ENCODE measurements at regions not wholly inside any gene's neighbourhood (a gene's known extent, or its start where the extent isn't known, plus 50 kb on each side); places are given as distances from the start of the nearest gene placed in this dataset.

- Histone ChIP-seq H3K27ac (no peak overlapping the region; the same call in 1 of the 2 replicates), H4K20me1 (ENCODE audit: insufficient read depth) (no peaks in the 10 kb centered on the region), H3K4me1 (ENCODE audit: low read depth, poor library complexity, severe bottlenecking) (peaks cover 18% of the 10 kb centered on the region), H2AFZ (ENCODE audit: low read depth) (peak overlapping the region; percentile 36; the same call in 1 of the 2 replicates), H3K4me2 (peak overlapping the region; percentile 74), H3K27me3 (ENCODE audit: insufficient read depth, low read depth) (no peaks in the 10 kb centered on the region), H3K4me3 (IDR thresholded peaks at IDR 0.05; ENCODE audit: insufficient read depth, low read depth, low read length) (peak overlapping the region; percentile 62), H3K79me2 (ENCODE audit: insufficient read depth, low read depth) (no peaks in the 10 kb centered on the region), H3K9ac (no peak overlapping the region; the same call in 1 of the 2 replicates), H3K36me3 (ENCODE audit: insufficient read depth) (no peaks in the 10 kb centered on the region)
- no peak for TF ChIP-seq CTCF (conservative IDR thresholded peaks at IDR 0.05; ENCODE audit: low read depth, low read length)
Observed at GRCh38 chr2:8455236-8456150, 226.4 kb upstream of the ID2 start.

GRCh38 chr2:8456151-8457091 is 225.4 kb upstream of the ID2 start:
- no peaks in the 10 kb centered on the region for H3K79me2 ChIP-seq (ENCODE audit: insufficient read depth, low read depth)
- no peak for TF ChIP-seq CTCF (conservative IDR thresholded peaks at IDR 0.05; ENCODE audit: low read depth, low read length)
- peak overlapping the region; percentile 36 for H2AFZ ChIP-seq (ENCODE audit: low read depth)
- H3K4me3 ChIP-seq (IDR thresholded peaks at IDR 0.05; ENCODE audit: insufficient read depth, low read depth, low read length), result peak overlapping the region; percentile 62
- H3K4me1 ChIP-seq (ENCODE audit: low read depth, poor library complexity, severe bottlenecking), result peaks cover 18% of the 10 kb centered on the region
- no peaks in the 10 kb centered on the region for H4K20me1 ChIP-seq (ENCODE audit: insufficient read depth)
- H3K27me3 ChIP-seq (ENCODE audit: insufficient read depth, low read depth), result no peaks in the 10 kb centered on the region
- H3K27ac ChIP-seq, result no peak overlapping the region; the same call in 1 of the 2 replicates
- peak overlapping the region; percentile 74 for H3K4me2 ChIP-seq
- no peak overlapping the region; the same call in 1 of the 2 replicates for H3K9ac ChIP-seq
- no peaks in the 10 kb centered on the region for H3K36me3 ChIP-seq (ENCODE audit: insufficient read depth)

GRCh38 chr2:8457092-8457481 is 224.8 kb upstream of the ID2 start:
- H3K4me3 ChIP-seq (IDR thresholded peaks at IDR 0.05; ENCODE audit: insufficient read depth, low read depth, low read length), result no peak overlapping the region
- H3K27ac ChIP-seq, result no peak overlapping the region
- H3K9ac ChIP-seq, result no peak overlapping the region
- H3K4me2 ChIP-seq, result peak overlapping the region; percentile 74
- no peaks in the 10 kb centered on the region for H3K27me3 ChIP-seq (ENCODE audit: insufficient read depth, low read depth)
- peak overlapping the region; percentile 36 for H2AFZ ChIP-seq (ENCODE audit: low read depth)
- TF ChIP-seq CTCF (conservative IDR thresholded peaks at IDR 0.05; ENCODE audit: low read depth, low read length), result no peak
- peaks cover 18% of the 10 kb centered on the region for H3K4me1 ChIP-seq (ENCODE audit: low read depth, poor library complexity, severe bottlenecking)
- H4K20me1 ChIP-seq (ENCODE audit: insufficient read depth), result no peaks in the 10 kb centered on the region
- H3K36me3 ChIP-seq (ENCODE audit: insufficient read depth), result no peaks in the 10 kb centered on the region
- no peaks in the 10 kb centered on the region for H3K79me2 ChIP-seq (ENCODE audit: insufficient read depth, low read depth)

GRCh38 chr2:8457699-8458502 is 224.0 kb upstream of the ID2 start:
- H4K20me1 ChIP-seq (ENCODE audit: insufficient read depth), result no peaks in the 10 kb centered on the region
- H3K9ac ChIP-seq, result no peak overlapping the region
- no peaks in the 10 kb centered on the region for H3K27me3 ChIP-seq (ENCODE audit: insufficient read depth, low read depth)
- H3K4me2 ChIP-seq, result no peak overlapping the region; the same call in 1 of the 2 replicates
- H3K4me1 ChIP-seq (ENCODE audit: low read depth, poor library complexity, severe bottlenecking), result peaks cover 18% of the 10 kb centered on the region
- no peak overlapping the region for H2AFZ ChIP-seq (ENCODE audit: low read depth)
- no peaks in the 10 kb centered on the region for H3K36me3 ChIP-seq (ENCODE audit: insufficient read depth)
- H3K79me2 ChIP-seq (ENCODE audit: insufficient read depth, low read depth), result no peaks in the 10 kb centered on the region
- no peak for TF ChIP-seq CTCF (conservative IDR thresholded peaks at IDR 0.05; ENCODE audit: low read depth, low read length)
- no peak overlapping the region for H3K27ac ChIP-seq
- no peak overlapping the region for H3K4me3 ChIP-seq (IDR thresholded peaks at IDR 0.05; ENCODE audit: insufficient read depth, low read depth, low read length)

All from KMS-11 (cell line).